NCI-H2081 (cell line): ENCODE measurements at regions not wholly inside any gene's neighbourhood (a gene's known extent, or its start where the extent isn't known, plus 50 kb on each side); places are given as distances from the start of the nearest gene placed in this dataset.

Experiments
- DNase-seq, 2 experiments: peaks; one replicate each; lab custom pipeline; 2025; lab: John Stamatoyannopoulos, UW

GRCh38 chr21:22399681-22400514 lies 1401.7 kb downstream of the NCAM2 start:
- DNase-seq = no peak

GRCh38 chr21:22409571-22409970 lies 1411.4 kb downstream of the NCAM2 start:
- DNase-seq = no peak

GRCh38 chr21:22416555-22416954 lies 1418.3 kb downstream of the NCAM2 start:
- no peak for DNase-seq

GRCh38 chr21:22421416-22422180 lies 1423.4 kb downstream of the NCAM2 start:
- DNase-seq = no peak

GRCh38 chr21:22438428-22439086 lies 1440.3 kb downstream of the NCAM2 start:
- no peak for DNase-seq

GRCh38 chr21:22444990-22445389 lies 1446.8 kb downstream of the NCAM2 start:
- DNase-seq = no peak

- no peak for DNase-seq
These were observed 1452.3 kb downstream of the NCAM2 start for GRCh38 chr21:22450507-22450906.

GRCh38 chr21:22456241-22456640 lies 1458.0 kb downstream of the NCAM2 start:
- no peak for DNase-seq

- DNase-seq = no peak
These were observed 1470.7 kb downstream of the NCAM2 start for GRCh38 chr21:22468893-22469292.

- no peak for DNase-seq
These were observed 1476.2 kb downstream of the NCAM2 start for GRCh38 chr21:22474403-22474802.

- no peak for DNase-seq
These were observed 1478.0 kb downstream of the NCAM2 start for GRCh38 chr21:22476214-22476613.

GRCh38 chr21:22476726-22477646 lies 1478.8 kb downstream of the NCAM2 start:
- DNase-seq = no peak

GRCh38 chr21:22490049-22490448 lies 1491.8 kb downstream of the NCAM2 start:
- DNase-seq = no peak

- no peak for DNase-seq
These were observed 1518.0 kb downstream of the NCAM2 start for GRCh38 chr21:22516230-22516629.

- no peak for DNase-seq
These were observed 1537.4 kb downstream of the NCAM2 start for GRCh38 chr21:22535630-22536029.

GRCh38 chr21:22536509-22536908 lies 1538.3 kb downstream of the NCAM2 start:
- DNase-seq = no peak

- no peak for DNase-seq
These were observed 1546.5 kb downstream of the NCAM2 start for GRCh38 chr21:22544747-22545146.

- no peak for DNase-seq
These were observed 1554.2 kb downstream of the NCAM2 start for GRCh38 chr21:22552390-22552789.

GRCh38 chr21:22554690-22555316 lies 1556.6 kb downstream of the NCAM2 start:
- no peak for DNase-seq

- DNase-seq = no peak
These were observed 1558.6 kb downstream of the NCAM2 start for GRCh38 chr21:22556829-22557228.

GRCh38 chr21:22561946-22562345 lies 1563.7 kb downstream of the NCAM2 start:
- no peak for DNase-seq
